ENCODE measurements at regions not wholly inside any gene's neighbourhood (a gene's known extent, or its start where the extent isn't known, plus 50 kb on each side); places are given as distances from the start of the nearest gene placed in this dataset.
"Not testable (repeated sequence)": the region's sequence is repeated elsewhere in the genome, so short reads cannot be mapped to it uniquely, and the experiment has no call there.

DNA sequence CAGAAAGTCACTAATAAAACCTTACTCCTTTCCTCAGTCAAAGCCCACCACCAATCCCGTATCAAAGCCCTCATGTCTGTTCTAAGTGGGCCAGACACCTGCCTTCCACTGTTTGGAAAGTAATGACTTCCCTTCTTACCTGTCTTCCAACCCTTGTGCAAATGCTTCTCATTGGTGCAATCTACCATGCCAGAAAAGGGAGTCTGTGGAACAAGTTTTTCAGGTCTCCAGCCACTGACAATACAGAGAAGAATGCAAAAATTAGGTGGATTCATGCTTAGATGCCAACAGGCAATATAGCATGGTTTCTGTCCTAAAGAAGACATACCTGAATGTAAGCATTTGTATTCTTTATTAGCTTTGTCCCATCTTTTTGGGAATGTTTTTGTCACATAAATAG is 1140.6 kb upstream of the LRRTM1 start:
- no peak for DNase-seq (ENCODE audit: low read depth in 4 of 4, low spot score in 3 of 4)

GRCh38 chr2:81437456-81438000 is 1133.0 kb upstream of the LRRTM1 start:
- DNase-seq (ENCODE audit: low read depth in 4 of 4, low spot score in 3 of 4): no peak

- DNase-seq (ENCODE audit: low read depth in 4 of 4, low spot score in 3 of 4): no peak
Observed at GRCh38 chr2:81436256-81436655, 1131.7 kb upstream of the LRRTM1 start.

- DNase-seq (ENCODE audit: low read depth in 4 of 4, low spot score in 3 of 4): no peak
Observed at GRCh38 chr2:81412681-81413080, 1108.1 kb upstream of the LRRTM1 start.

DNA sequence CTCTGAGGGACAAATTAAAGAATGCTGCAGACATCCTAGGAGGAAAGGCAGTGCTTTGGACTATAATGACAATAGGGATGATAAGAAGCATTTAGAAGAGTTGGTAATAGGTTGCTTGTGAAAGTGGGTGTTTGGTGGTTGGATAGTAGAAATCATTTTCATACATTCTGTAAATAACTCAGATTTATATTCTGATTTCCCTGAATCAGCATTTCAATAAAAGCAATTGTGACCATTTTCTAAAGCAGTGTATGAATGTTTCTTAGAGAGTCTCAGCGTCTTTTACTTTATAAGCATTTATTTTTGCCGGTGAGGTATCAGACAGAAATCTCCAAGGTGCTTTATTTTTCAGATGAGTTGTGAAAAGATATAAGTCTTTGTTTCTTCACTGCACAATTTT is 1099.0 kb upstream of the LRRTM1 start:
- no peak for DNase-seq (ENCODE audit: low read depth in 4 of 4, low spot score in 3 of 4)

DNA sequence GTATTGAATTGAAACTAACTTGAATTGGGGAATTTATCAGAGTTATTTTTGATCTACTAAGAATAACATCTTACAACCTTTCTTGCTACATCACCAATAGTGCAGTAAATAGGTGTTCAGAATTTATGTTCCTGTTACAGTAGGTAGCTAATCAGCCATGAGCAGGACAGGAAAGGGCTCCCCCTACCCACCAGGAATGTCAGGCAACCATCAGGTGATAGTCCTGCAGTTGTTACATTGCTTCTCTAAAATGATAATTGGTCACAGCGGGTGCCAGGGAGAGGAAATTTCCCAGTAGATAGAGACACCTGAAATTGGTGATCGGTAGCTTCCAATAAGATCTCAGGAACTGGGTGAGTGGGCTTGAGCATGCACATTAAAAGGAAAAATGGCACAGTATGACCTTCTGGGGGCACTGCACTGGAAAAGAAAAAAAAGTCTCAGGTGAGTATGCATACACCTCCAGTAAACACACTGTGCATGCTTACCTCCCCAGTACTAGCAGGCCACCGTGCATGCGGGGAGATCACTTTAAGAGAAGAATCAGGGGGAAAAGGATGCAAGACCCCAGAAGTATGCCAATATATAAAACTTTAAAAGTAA is 1092.0 kb upstream of the LRRTM1 start:
- no peak for DNase-seq (ENCODE audit: low read depth in 4 of 4, low spot score in 3 of 4)

DNA sequence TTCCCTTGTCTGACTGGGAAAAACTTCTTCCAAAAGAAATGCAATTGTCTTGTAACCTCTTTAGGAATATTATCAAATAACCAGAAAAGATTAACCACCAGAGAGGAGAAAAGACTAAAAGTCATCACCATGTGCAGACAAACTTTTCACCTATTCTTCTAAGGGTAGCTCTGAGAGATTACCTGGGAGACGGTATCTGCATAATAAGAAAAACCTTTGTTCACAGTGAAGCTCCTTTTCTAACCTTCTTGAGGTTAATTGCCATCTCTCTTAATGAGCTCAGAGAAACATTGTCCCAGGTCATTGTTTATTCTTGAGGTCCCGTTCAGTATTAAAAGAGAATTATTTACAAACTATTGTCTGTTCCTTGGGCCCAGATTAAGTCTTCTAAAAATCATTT is 1091.2 kb upstream of the LRRTM1 start:
- DNase-seq (ENCODE audit: low read depth in 4 of 4, low spot score in 3 of 4): no peak

DNA sequence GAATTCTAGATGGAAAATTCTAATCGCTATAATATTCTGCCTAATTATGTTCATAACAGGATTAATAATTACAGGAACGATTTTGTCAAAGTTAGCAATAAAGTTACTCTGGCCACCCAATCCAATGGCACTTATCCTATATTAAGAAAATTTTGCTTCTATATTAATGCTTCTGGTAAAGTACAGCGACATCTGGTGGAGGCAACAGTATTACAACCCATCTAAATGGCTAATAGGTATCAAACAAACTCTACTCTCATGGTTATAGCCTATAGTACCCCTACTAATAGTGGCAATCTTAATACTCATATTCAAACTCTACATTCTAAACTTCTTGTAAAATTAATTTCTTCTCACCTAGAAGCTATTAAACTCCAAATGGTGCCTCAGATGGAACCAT is 1084.7 kb upstream of the LRRTM1 start:
- no peak for DNase-seq (ENCODE audit: low read depth in 4 of 4, low spot score in 3 of 4)

GRCh38 chr2:81363800-81364199 is 1059.2 kb upstream of the LRRTM1 start:
- DNase-seq (ENCODE audit: low read depth in 4 of 4, low spot score in 3 of 4): no peak

GRCh38 chr2:81362468-81362867 is 1057.9 kb upstream of the LRRTM1 start:
- not testable (repeated sequence) for DNase-seq (ENCODE audit: low read depth in 4 of 4, low spot score in 3 of 4)

DNA sequence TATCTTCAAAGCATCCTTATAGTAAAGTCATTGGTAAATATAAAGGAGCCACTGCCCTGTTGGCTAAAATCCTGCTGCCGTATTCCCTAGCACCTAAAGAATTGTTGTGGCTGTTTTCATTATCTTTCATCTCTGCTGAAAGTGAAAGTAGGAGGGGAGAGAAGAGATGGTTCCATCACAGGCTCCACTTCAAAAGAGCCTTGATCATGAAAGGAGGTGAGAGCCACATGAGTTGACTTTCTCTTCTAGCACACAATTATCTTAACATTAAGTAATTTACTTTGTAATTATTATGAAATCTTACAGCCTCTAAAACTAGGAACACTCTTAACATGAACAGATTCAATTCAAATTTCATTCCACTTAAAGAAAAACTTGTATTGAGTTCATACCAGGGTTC is 1050.9 kb upstream of the LRRTM1 start:
- DNase-seq (ENCODE audit: low read depth in 4 of 4, low spot score in 3 of 4): no peak

DNA sequence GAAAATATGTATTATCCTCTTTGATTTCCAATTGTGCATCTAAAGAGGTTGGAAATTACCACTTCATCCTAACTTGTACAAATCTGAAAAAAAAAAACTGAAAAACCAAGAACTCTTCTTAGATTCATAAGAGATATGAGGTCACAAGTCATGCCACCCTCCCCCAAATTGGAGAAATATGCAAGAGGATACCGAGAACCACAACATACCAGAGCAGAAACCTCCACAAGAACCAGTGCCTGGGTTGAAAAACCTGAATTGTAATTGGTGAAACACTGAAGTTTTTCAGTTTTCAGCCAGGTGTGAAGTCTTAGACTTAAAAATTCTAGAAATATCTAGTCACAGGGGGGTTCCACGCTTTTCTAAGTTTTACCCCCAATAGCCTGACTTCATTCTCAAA is 1029.5 kb upstream of the LRRTM1 start:
- DNase-seq (ENCODE audit: low read depth in 4 of 4, low spot score in 3 of 4): no peak

GRCh38 chr2:81328968-81329367 is 1024.4 kb upstream of the LRRTM1 start:
- no peak for DNase-seq (ENCODE audit: low read depth in 4 of 4, low spot score in 3 of 4)

DNA sequence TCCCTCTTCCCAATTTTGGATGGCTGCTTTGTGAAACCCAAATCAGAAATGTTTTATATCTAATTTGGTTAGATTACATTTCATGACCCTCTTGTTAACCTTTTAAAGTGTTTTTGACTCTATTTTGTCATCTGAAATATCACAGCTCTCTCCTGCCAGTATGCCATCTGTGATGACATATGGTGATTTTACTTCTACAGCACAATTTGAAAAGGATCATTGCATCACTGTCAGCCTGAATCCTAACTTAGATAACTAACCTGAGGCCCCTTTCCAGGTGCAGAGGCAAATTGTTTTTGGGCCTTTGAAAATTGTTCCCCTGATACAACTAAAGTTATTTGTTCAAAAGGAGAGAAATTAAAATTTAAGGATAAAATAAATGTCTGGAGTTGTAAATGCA is 1023.4 kb upstream of the LRRTM1 start:
- DNase-seq (ENCODE audit: low read depth in 4 of 4, low spot score in 3 of 4): no peak

- no peak for DNase-seq (ENCODE audit: low read depth in 4 of 4, low spot score in 3 of 4)
Observed at GRCh38 chr2:81324046-81324445, 1019.5 kb upstream of the LRRTM1 start.

DNA sequence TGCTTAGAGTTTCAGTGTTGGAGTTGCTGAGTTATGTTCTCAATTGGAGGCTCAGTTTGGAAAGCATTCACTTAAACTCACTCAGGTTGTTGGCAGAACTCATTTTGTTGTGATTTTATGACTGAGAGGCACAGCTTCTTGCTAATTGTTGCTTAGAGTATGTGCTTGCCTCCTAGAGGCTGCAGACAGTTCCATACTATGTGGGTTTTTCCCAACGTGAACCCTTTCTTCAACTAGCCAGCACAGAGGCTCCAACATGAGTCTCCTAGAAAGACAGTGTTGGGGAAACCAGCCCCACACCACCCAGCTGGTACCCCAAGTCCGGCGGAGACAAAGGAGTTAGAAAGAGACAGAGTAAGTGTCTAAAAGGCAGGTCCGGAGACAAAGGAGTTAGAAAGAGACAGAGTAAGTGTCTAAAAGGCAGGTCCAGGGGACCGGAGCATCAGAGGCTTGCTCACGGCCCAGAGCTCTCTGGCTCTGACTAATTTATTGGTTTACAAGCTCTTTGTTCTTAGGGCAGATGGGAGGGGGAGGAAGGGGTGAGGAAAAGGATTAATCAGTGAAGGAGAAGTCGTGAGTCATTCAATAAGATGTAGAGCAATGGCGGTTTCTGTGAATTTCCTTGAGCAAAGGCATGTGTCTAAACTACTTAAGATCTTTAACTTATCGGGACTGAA is 999.7 kb upstream of the LRRTM1 start:
- DNase-seq (ENCODE audit: low read depth in 4 of 4, low spot score in 3 of 4): no peak

GRCh38 chr2:81303321-81303720 is 998.8 kb upstream of the LRRTM1 start:
- DNase-seq (ENCODE audit: low read depth in 4 of 4, low spot score in 3 of 4): no peak

GRCh38 chr2:81299841-81300240 is 995.3 kb upstream of the LRRTM1 start:
- DNase-seq (ENCODE audit: low read depth in 4 of 4, low spot score in 3 of 4): no peak

GRCh38 chr2:81290846-81291245 is 986.3 kb upstream of the LRRTM1 start:
- no peak for DNase-seq (ENCODE audit: low read depth in 4 of 4, low spot score in 3 of 4)

DNA sequence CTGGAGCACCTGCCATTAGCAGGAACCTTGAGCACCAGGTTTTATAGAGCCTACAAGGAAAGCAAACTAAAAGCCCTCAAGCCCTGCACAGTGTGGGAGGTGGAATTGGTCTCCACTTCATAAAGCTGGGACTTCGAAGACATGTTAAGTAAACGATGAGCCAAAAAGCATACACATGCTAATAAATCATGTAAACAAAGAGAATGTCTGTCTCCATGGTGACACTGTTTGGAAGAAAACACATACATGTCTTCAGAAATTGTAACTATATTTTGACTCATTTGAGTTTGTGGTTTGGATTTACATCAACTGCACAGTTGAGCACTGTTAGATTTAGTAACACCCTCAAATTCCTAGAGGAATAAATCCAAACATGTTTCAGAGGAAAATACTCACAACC is 978.5 kb upstream of the LRRTM1 start:
- no peak for DNase-seq (ENCODE audit: low read depth in 4 of 4, low spot score in 3 of 4)

DNA sequence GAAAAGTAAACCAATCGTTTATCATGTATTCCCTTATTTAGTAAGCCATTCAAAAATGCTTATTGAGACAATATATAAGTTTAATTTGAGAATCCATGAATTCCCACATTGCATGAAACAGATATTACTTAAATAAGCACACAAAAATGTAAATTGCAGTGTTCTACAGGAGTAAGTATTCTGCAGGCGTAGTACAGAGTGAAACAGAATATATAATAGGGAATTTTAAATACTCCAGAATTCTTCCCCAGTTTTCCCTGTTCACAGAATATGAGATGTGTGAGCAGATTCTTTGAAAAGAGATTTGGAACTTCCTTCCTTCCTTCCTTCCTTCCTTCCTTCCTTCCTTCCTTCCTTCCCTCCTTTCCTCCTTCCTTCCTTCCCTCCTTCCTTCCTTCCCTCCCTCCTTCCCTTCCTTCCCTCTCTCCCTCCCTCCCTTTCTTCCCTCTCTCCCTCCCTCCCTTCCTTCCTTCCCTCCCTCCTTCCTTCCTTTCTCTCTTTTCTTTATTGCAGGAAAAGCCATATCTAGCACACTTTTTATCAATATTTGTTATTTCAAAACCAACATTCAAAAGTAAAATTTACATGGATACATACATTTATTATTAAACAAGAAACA is 977.7 kb upstream of the LRRTM1 start:
- no peak for DNase-seq (ENCODE audit: low read depth in 4 of 4, low spot score in 3 of 4)

DNA sequence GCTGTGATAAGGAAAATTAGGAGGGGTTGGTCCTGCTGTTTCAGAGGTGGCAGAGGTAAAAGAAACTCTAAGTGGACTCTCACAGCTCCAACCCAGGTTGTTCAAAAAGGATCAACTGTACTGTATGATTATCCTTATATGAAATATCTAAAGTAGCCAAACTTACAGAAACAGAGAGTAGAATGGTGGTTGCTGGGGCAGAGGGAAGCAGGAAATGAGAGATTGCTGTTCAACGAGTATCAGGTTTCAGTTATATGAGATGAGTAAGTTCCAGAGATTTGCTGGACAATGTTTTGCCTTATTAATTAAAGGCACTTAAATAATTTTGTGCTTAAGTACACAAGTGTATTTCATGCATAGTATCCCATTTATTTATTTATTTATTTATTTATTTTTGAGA is 972.0 kb upstream of the LRRTM1 start:
- no peak for DNase-seq (ENCODE audit: low read depth in 4 of 4, low spot score in 3 of 4)

All from left renal pelvis (tissue), 4 donors.